ENCODE measurements at regions not wholly inside any gene's neighbourhood (a gene's known extent, or its start where the extent isn't known, plus 50 kb on each side); places are given as distances from the start of the nearest gene placed in this dataset.

GRCh38 chr2:14354231-14354630 lies 278.3 kb upstream of the LRATD1 start:
- Histone ChIP-seq H3K27me3 (no peaks in the 10 kb centered on the region), H3K4me3 (no peak overlapping the region), H3K4me1 (no peaks in the 10 kb centered on the region), H3K9me3 (no peaks in the 10 kb centered on the region), H3K36me3 (no peaks in the 10 kb centered on the region), H3K27ac (no peak overlapping the region)
- intact Hi-C loops (cut with DNase I; ENCODE audit: low total_unique reads) (no loop called here), in situ Hi-C loops (cut with MboI; ENCODE audit: low pct_ligation_motif_present in 1 of 4, low pct_unique_long_range_greater_than_20kb in 1 of 4, low sequenced_read_pairs in 3 of 4) (no loop called here)
- no peak for DNase-seq
- 61 to 73% methylated on average over 2 to 3 of the region's 3 CpGs for WGBS, 2 donors (ENCODE audit: low coverage in 1 of 2)
- TF ChIP-seq EP300 (IDR thresholded peaks at IDR 0.05; ENCODE audit: low read depth) (no peak), POLR2A (IDR thresholded peaks at IDR 0.05) (no peak), CTCF (IDR thresholded peaks at IDR 0.05) (no peak), POLR2AphosphoS5 (IDR thresholded peaks at IDR 0.05) (no peak)

GRCh38 chr2:14355102-14355501 lies 277.4 kb upstream of the LRATD1 start:
- no peak overlapping the region for H3K27ac ChIP-seq
- H3K9me3 ChIP-seq: no peaks in the 10 kb centered on the region
- no peak overlapping the region for H3K4me3 ChIP-seq
- H3K27me3 ChIP-seq: no peaks in the 10 kb centered on the region
- TF ChIP-seq CTCF (IDR thresholded peaks at IDR 0.05) (no peak), POLR2A (IDR thresholded peaks at IDR 0.05) (no peak), EP300 (IDR thresholded peaks at IDR 0.05; ENCODE audit: low read depth) (no peak), POLR2AphosphoS5 (IDR thresholded peaks at IDR 0.05) (no peak)
- in situ Hi-C loops (cut with MboI; ENCODE audit: low pct_ligation_motif_present in 1 of 4, low pct_unique_long_range_greater_than_20kb in 1 of 4, low sequenced_read_pairs in 3 of 4) (no loop called here), intact Hi-C loops (cut with DNase I; ENCODE audit: low total_unique reads) (loop anchor here (5.0 kb wide), 1 partner anchor 1947 kb away; no protein-coding TSS in a partner anchor)
- 74 to 83% methylated on average over 2 of the region's 2 CpGs for WGBS, 2 donors (ENCODE audit: low coverage in 1 of 2)
- H3K36me3 ChIP-seq: no peaks in the 10 kb centered on the region
- no peak for DNase-seq
- H3K4me1 ChIP-seq: no peaks in the 10 kb centered on the region

- in situ Hi-C loops (cut with MboI; ENCODE audit: low pct_ligation_motif_present in 1 of 4, low pct_unique_long_range_greater_than_20kb in 1 of 4, low sequenced_read_pairs in 3 of 4) (no loop called here), intact Hi-C loops (cut with DNase I; ENCODE audit: low total_unique reads) (loop anchor here (5.0 kb wide), 1 partner anchor 1944 kb away; no protein-coding TSS in a partner anchor)
- no peaks in the 10 kb centered on the region for H3K4me1 ChIP-seq
- H3K9me3 ChIP-seq: no peaks in the 10 kb centered on the region
- no peaks in the 10 kb centered on the region for H3K36me3 ChIP-seq
- H3K4me3 ChIP-seq: no peak overlapping the region
- no peak for DNase-seq
- TF ChIP-seq POLR2AphosphoS5 (IDR thresholded peaks at IDR 0.05) (no peak), POLR2A (IDR thresholded peaks at IDR 0.05) (no peak), CTCF (IDR thresholded peaks at IDR 0.05) (no peak), EP300 (IDR thresholded peaks at IDR 0.05; ENCODE audit: low read depth) (no peak)
- H3K27me3 ChIP-seq: no peaks in the 10 kb centered on the region
- H3K27ac ChIP-seq: no peak overlapping the region
- 81 to 95% methylated on average over 5 of the region's 5 CpGs for WGBS, 2 donors (ENCODE audit: low coverage in 1 of 2)
Observed at GRCh38 chr2:14358339-14358738, 274.2 kb upstream of the LRATD1 start.

- Histone ChIP-seq H3K4me1 (no peaks in the 10 kb centered on the region), H3K27me3 (no peaks in the 10 kb centered on the region), H3K27ac (no peak overlapping the region), H3K4me3 (no peak overlapping the region), H3K36me3 (no peaks in the 10 kb centered on the region), H3K9me3 (no peaks in the 10 kb centered on the region)
- 83 to 88% methylated on average over 4 to 6 of the region's 6 CpGs for WGBS, 2 donors (ENCODE audit: low coverage in 1 of 2)
- in situ Hi-C loops (cut with MboI; ENCODE audit: low pct_ligation_motif_present in 1 of 4, low pct_unique_long_range_greater_than_20kb in 1 of 4, low sequenced_read_pairs in 3 of 4) (no loop called here), intact Hi-C loops (cut with DNase I; ENCODE audit: low total_unique reads) (loop anchor here (5.0 kb wide), 1 partner anchor 1944 kb away; no protein-coding TSS in a partner anchor)
- TF ChIP-seq EP300 (IDR thresholded peaks at IDR 0.05; ENCODE audit: low read depth) (no peak), CTCF (IDR thresholded peaks at IDR 0.05) (no peak), POLR2AphosphoS5 (IDR thresholded peaks at IDR 0.05) (no peak), POLR2A (IDR thresholded peaks at IDR 0.05) (no peak)
- DNase-seq: no peak
Observed at GRCh38 chr2:14358774-14359173, 273.7 kb upstream of the LRATD1 start.
